ENCODE measurements at regions not wholly inside any gene's neighbourhood (a gene's known extent, or its start where the extent isn't known, plus 50 kb on each side); places are given as distances from the start of the nearest gene placed in this dataset.

GRCh38 chr2:136284226-136285119 lies 166.5 kb upstream of the CXCR4 start:
- TF ChIP-seq EGR1 (IDR thresholded peaks at IDR 0.05; ENCODE audit: borderline replicate concordance in 1 of 2, low read depth in 2 of 2, low read length in 2 of 2) (no peak), ETV6 (conservative IDR thresholded peaks at IDR 0.05 in 1 of 2, IDR thresholded peaks at IDR 0.05 in 1 of 2; ENCODE audit: borderline replicate concordance in 1 of 2, low read depth in 1 of 2) (no peak), HDAC6 (IDR thresholded peaks at IDR 0.05; ENCODE audit: unreplicated experiment) (no peak), CTCF (IDR thresholded peaks at IDR 0.05 in 2 of 3, conservative IDR thresholded peaks at IDR 0.05 in 1 of 3; ENCODE audit: control insufficient read depth in 2 of 3, extremely low read depth in 1 of 3, insufficient read depth in 1 of 3, low read depth in 3 of 3, low read length in 3 of 3) (no peak), PRDM15 (CRISPR knock-in tag; IDR thresholded peaks at IDR 0.05) (no peak), REST (IDR thresholded peaks at IDR 0.05; ENCODE audit: low read depth, low read length) (no peak), ATF2 (IDR thresholded peaks at IDR 0.05; ENCODE audit: low read length) (no peak), CEBPB (IDR thresholded peaks at IDR 0.05; ENCODE audit: borderline replicate concordance in 1 of 2, low read depth in 2 of 2, low read length in 2 of 2) (no peak)

Data from GM12878 (cell line).